GM11168 (cell line): ENCODE measurements at regions not wholly inside any gene's neighbourhood (a gene's known extent, or its start where the extent isn't known, plus 50 kb on each side); places are given as distances from the start of the nearest gene placed in this dataset.
"Not testable (repeated sequence)": the region's sequence is repeated elsewhere in the genome, so short reads cannot be mapped to it uniquely, and the experiment has no call there.

ENCODE experiments used
- in situ Hi-C: fragments of 300-500 bp; cut with MboI; formaldehyde crosslinking; loops from one replicate; pipeline ENCODE4 v1.12.0; 2022; ENCODE audit warnings: low sequenced_read_pairs; ENCODE audit not compliant: unreplicated experiment

DNA sequence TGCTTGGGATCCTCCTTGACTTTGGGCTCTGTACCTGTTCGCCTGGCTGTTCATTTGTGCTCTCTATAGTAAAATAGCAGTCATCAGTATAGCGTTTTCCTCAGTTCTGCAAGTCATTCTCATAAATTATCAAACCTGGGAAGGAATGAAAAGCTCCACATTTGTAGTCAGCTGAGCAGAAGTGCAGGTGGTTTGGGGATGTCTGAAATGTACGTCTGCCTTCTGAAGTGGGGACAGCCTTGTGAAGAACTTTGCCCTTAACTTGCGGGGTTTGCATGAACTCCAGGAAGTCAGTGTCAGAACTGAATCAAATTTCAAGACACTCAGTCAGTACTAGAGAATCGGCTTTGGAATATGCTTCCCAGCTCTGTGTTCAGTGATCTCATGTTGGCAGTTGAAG, 358.3 kb upstream of the PRKCQ start:
- in situ Hi-C loops: no loop called here

DNA sequence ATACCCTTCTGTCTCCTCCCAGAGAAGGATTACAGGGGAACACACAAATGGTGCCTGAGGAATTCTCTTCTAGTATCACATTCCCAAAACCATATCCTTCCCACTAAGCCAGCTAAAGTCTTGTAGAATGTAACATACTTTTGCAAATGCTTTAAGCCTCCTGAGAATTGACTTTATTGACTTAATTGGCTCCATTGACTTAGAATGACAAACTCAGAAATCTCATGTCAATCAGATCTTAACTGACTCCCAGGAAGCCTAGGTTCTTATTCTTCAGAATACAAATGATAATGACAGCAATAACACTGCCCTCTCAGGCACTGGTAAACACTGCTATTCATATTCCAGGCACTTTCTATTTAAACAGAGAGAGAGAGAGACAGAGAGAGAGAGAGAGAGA, 356.9 kb upstream of the PRKCQ start:
- in situ Hi-C loops: no loop called here

DNA sequence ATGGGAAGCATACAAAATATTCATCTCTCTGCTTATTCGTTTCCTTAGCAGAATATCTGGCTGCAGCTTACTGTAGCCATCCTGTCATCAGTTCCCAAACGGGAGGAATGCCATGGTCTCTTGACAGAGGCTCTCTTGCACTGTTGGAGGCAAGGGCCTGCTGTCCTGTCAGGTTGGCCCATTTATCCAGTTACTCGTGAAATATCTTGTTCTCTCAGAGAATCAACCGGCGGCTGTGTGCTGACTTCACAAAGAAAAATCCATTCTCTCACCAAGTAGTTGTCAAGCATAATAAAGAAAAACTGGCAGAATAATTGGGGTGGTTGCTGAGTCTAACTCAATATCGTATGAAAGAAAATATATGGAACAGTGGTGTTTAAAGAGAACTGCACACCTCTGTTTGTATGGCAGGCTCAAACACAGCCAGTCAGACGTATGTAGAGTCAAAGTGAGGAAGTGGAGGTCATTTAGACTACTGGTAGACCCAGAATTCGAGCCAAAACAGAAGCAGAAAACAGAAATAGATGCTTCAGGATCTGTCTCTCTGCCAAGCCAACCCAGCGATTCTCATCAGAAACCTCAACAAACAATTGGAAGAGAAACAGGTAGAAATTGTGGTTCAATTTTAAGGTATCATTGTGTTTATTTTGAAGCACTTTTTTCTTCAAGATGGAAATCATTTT, 349.2 kb upstream of the PRKCQ start:
- in situ Hi-C loops: no loop called here

DNA sequence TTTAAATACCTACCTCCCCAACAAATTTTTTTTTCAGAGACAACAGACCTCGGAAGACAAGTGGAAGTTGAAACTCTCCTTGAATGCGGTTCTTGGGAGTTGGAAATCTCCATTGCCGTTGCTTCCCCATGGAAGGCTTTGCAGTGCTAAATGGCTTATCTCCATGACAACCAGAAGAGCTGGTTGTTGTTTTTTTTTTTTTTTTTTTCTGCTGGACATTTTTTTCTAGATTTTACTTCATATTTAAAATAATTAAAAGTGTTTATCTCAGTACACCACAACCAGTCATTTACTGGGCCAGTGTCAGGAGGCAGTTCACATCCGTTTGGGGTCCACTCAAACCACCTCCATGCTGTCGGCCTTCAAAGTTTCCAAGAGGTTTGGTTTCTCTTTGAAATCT, 348.5 kb upstream of the PRKCQ start:
- in situ Hi-C loops: no loop called here

DNA sequence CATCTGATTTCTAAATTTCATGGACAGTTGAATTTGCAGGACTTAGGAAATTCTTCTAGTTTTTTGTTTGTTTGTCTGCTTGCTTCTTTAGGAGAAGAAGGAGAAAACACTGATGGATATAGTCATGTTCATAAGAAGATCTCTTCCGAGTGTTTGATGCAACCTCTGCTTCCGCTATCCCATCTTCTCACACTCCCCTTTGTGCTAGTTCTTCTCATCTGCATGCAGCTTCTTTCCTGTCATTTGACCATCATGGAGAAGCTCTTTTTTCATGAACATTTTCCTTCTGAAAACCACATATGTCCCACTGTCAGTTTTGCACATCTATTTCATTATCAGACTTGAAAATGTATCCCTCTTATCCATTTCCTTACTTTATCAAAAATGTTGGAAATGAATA, 346.9 kb upstream of the PRKCQ start:
- in situ Hi-C loops: no loop called here

DNA sequence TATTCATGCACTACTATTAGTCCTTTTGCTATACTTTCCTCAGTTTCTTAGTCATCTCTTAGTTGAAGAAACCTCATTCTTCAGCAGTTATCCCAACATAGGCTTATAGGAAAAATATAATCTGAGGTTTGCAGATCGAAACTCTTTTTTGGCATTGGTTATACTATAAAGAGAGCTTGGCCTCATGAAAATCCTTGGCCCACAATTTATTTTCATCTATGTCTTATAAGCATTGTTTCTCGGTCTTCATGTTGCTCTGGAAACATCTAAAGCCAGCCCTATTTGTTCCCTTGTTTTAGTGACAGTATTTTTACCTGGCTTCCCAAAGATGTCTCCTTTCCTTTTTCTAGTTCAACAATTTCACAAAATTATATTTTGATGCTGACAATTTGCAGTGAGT, 345.1 kb upstream of the PRKCQ start:
- in situ Hi-C loops: no loop called here

DNA sequence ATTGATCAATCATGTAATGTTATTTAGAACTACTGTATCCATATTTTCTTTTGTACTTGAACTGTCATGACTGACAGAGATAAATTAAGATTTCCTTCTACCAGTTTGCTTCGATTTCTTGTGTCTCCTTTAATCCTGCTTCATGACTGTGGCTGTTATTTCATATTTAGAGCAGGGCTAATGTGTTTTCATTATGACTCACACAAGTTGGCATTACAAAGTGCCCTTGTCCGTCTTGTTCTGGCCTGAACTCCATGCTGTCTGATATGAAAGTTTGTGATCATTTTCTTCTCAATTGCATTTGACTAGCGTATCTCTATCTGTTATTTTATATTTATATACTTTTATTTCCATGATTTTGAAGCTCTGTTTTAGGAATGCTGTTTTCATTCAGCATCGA, 344.1 kb upstream of the PRKCQ start:
- in situ Hi-C loops: no loop called here

DNA sequence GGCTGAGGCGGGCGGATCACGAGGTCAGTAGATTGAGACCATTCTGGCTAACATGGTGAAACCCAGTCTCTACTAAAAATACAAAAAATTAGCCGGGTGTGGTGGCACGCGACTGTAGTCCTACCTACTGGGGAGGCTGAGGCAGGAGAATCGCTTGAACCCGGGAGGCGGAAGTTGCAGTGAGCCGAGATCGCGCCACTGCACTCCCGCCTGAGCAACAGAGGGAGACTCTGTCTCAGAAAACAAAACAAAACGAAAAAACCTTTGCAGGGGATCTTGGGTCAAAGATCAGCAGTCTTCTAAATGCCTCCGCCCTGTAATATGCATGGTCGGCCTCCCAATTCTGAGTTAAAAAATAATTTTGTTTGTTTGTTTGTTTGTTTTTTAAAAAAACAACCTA, 340.9 kb upstream of the PRKCQ start:
- in situ Hi-C loops: not testable (repeated sequence)

DNA sequence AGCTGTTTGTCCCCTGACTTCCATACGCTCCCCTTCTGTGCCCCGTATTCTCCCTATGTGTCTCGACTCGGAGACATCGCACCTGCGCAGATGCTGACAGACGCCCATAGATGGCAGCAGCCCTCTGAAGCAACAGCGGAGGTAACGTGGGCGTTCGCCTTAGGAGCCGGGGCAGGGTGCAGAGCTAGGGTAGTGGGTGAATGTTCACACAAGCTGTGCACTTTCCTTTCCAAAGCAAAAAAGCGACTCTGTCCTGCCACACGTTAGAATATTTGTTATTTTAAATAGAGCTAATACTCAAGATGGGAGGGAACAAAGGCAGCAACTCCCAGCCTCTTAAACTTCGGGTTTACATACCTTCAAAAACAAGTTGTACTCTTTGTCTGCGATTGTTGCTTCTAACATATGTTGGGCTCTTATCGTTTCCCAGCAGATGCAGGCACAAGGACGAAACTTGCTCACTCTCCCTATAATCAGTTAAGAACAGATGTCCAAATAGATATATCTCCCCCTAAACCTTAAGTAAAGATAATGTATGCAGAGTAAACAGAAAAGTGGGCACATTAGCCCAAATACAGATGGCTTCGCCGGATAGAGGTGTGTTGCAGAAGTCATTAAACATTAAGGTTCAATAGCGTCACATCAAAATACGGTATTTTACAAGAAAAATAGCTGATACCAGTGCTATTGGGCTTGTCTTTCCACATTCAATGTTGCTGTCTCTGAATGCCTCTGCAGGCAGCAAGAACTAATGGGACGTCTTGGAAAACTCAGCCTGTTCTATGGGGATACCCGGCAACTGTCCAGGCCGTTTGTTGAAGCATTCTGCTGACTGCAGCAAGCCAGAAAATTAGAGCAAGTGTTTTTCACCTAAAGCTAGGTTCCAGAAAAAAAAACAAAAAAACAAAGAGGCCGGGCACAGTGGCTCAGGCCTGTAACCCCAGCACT, 340.3 kb upstream of the PRKCQ start:
- in situ Hi-C loops: no loop called here

DNA sequence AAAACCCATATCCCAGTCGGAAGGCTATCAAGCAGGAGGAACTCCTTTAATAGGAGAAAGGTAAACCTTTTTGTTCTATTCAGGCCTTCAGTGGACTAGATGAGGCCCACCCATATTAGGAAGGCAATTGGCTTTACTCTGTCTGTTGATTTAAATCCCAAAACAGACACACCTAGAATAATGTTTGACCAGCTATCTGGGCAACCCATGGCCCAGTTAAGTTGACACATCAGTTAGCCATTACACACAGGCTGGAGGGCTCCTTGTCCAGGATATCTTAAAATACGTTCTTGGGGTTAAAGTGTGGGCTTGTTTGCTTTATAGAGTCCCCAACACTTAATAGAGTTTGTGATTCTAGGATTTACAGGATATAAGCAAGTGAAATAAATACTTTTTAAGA, 339.0 kb upstream of the PRKCQ start:
- in situ Hi-C loops: loop anchor here (5.0 kb wide), 1 partner anchor 488 kb away; no protein-coding TSS in a partner anchor

DNA sequence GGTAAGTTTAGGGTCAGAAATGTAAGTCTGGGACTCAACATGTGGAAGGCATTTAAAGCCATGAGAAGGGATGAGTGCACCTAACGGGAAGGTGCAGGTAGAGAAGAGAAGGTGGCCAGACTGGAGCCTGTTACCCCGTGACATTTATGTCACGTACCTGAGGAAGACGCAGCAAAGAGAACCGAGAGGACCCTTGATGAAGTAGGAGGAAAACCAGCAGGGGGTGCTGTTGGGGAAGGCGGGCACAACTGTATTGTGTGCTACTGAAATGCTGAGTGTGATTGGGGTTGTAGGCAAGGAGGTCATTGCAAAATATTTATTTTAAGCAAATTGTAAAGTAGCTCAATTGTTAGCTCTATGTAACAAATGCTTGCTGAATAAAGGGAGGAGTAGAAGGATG, 338.2 kb upstream of the PRKCQ start:
- in situ Hi-C loops: loop anchor here (5.0 kb wide), 1 partner anchor 489 kb away; no protein-coding TSS in a partner anchor

DNA sequence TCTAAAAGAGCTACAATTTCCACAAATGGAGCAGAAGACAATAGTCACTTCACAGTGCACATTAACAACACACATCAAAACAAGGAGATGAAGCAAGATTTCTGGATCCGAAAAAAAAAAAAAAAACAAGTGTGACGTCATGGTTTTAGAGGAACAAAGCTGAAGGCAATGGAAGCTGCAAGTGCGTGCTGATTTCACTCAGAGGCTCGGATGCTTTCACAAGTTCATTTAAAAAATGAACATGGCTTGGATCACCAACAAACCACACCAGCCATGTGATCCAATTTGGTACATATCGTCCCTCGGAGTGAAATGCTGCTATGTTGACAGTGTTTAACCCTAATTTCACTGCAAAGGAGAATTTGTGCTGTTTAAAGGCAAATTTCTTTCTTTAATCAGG, 337.0 kb upstream of the PRKCQ start:
- in situ Hi-C loops: loop anchor here (5.0 kb wide), 1 partner anchor 490 kb away; no protein-coding TSS in a partner anchor

DNA sequence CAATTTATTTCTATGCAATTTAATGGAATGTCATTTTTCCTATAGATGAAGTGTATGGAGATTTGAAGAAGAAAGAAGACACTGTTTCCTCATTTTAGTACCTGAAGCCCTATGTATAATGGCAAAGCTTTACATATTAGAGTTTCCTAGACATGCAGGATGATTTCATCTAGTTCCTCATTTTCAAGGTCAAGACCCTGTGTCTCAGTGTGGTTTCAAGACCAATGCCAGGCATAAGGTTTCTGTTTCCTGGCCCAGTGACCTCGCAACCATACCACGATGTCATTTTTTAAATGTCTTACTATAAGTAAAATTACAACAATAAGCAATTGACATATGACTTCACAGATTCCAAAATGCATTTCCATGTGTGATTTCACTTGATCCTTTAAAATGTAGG, 336.5 kb upstream of the PRKCQ start:
- in situ Hi-C loops: loop anchor here (5.0 kb wide), 1 partner anchor 491 kb away; no protein-coding TSS in a partner anchor

DNA sequence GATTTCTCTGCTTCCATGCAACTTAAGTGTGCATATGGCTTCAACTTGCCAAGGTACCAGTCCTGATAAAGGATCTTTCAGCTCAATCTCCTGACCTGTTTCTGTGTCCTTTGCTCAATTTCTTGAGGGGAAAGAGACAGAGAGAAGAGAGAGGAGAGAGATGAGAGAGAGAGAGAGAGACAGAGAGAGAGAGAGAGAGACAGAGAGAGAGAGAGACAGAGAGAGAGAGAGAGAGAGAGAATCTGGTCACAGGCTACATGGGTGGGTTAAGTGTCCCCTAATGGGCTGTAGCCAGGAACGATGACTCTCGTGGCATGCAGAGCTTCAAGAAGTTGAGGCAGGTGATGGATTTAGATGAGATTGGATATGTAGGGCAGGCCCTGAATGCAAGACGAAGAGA, 335.2 kb upstream of the PRKCQ start:
- in situ Hi-C loops: loop anchor here (5.0 kb wide), 1 partner anchor 492 kb away; no protein-coding TSS in a partner anchor

DNA sequence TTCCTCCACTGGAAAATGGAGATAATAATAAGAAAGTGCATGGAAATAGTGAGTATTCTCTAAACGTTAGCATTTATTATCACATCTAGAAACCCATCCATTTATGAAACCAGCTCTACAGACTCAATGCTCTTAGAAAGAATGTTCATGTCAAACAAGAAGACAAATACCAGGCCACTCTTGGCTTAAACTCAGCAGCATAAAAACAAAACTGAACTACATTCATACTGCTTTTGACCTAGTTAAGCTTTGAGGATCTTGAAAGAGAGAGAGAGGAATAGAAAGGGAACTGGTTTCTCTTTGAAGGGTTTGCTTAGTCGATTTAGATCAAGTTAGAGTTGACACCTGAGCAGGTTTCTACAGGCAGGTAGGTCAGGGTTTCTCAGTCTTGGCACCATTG, 332.9 kb upstream of the PRKCQ start:
- in situ Hi-C loops: no loop called here

DNA sequence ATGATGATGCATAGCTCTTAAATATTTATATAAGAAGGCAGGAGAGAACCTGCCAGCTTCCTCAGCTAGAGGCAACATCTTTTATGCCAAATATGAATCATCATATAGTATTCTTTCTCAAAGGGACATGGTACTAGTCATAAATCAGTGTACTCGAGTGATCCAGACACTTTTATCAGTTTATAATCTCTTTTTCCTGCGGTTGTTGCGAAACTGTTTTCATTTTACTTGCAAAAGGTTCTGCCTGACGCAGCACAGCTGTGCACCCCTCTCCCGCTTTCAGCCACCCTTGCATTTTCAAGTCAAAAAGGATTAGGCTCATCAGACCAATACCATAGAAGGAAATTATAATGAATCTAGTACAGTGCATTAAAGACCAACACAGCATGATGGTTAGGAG, 332.3 kb upstream of the PRKCQ start:
- in situ Hi-C loops: no loop called here

DNA sequence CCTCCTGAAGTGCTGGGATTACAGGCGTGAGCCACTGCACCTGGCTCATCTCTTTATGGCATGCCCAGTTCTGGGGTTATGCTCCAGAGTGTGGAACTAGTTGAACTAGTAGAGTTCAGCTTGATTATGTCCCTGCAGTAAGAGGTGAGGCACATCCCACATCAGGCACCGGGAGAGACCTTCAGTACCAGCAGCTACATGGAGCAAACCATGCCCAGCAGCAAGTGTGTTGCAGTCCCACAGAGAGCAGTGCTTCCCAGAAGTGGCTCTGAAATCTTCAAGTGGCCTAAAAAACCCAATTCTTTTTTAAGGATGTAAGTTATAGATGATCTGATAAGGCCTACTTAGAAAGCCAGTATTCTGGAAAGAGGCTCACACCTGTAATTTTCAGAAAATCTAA, 331.9 kb upstream of the PRKCQ start:
- in situ Hi-C loops: no loop called here

DNA sequence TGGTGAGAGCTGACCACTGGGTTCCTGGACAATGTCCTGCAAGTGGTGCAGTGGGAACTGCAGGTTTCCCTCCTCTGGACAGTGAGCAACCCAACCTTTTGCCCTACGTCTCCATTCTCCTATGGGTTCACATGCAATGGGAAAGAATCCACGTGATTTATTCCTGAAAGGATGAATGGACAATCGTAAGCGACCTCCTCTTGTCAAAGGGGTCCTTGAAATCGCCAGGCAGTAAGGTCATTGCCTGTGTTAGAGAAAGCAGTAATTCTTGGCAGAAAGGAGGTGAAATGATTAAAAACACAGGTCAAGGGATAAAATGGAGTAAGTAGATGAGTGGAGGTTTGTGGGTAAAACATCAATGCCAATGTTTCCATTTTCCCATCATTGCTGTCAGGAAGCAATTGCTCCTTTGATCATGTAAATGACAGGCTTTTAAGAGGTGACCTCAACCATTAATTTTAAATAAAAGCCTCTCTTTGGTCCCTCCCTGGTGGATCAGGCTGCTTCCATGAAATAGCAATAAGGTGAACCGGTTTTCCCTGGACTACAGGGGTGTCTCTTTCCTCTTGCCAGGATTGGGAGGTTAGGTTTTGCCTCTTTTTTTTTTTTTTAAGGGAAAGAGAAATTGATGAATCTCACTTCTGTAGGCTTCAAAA, 330.0 kb upstream of the PRKCQ start:
- in situ Hi-C loops: no loop called here

DNA sequence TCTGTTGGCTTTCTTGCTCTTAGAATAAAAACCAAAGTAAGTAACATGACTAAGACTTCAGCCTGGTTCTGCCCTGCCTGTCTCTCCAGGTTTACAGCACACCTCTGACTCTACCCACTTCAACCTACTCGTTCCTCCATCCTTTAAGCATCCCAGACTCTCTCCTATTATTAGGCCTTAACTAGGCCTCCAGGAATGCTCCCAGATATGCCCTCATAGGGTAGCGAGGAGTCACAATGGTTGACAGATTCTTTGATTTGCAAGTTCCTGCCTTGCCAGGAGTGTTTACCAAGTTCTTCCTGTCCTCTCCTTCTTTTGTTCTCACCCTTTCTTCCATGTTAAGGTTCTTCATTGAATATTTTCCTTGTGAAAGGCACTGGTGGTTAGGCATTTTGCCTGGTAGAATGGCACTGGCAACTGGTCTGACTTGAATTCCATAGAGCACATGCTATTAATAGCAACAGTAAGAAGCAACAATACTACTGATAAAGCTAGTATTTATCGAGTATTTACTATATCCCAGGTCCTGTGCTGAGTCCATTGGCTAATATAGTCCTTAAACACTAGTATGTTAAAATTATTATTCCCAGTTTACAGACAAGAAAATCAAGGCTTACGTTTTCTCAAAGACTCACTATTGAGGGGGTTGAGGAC, 327.9 kb upstream of the PRKCQ start:
- in situ Hi-C loops: no loop called here

DNA sequence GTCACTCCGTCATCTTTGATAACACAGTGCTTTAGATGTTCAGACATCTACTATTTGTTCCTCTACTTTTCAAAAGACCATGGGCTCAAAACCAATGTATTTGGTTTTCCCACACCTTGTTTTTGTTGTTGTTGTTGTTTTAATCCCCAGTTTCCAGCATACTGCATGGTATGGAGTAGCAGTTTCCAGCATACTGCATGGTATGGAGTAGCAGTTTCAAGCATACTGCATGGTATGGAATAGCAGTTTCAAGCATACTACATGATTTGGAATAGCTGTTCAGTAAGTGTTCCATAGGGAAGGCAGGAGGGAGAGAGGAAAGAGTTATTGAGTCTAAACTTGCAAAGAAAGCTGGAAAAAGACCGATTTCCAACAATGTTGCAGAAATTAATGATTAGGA, 314.3 kb upstream of the PRKCQ start:
- in situ Hi-C loops: no loop called here
